HG03175 (cell line): ENCODE measurements at regions not wholly inside any gene's neighbourhood (a gene's known extent, or its start where the extent isn't known, plus 50 kb on each side); places are given as distances from the start of the nearest gene placed in this dataset.
A peak's percentile ranks its signal among the peaks of the same experiment; 100 is the strongest.

Source experiments
- ATAC-seq: cut with Tn5 transposase; IDR thresholded peaks from one replicate; pipeline ENCODE4 v1.9.1; 2021; ENCODE audit warnings: mild to moderate bottlenecking, moderate library complexity; ENCODE audit not compliant: unreplicated experiment

- no peak for ATAC-seq
These were observed 749.9 kb upstream of the HS6ST1 start for GRCh38 chr2:129068543-129068942.

- ATAC-seq, result no peak
These were observed 751.4 kb upstream of the HS6ST1 start for GRCh38 chr2:129069875-129070594.

GRCh38 chr2:129070663-129071062 lies 752.0 kb upstream of the HS6ST1 start:
- ATAC-seq, result no peak

GRCh38 chr2:129071531-129071930 lies 752.9 kb upstream of the HS6ST1 start:
- no peak for ATAC-seq

- no peak for ATAC-seq
These were observed 755.7 kb upstream of the HS6ST1 start for GRCh38 chr2:129074298-129074920.

- no peak for ATAC-seq
These were observed 759.9 kb upstream of the HS6ST1 start for GRCh38 chr2:129078548-129078947.

GRCh38 chr2:129080715-129081476 lies 762.2 kb upstream of the HS6ST1 start:
- no peak for ATAC-seq

GRCh38 chr2:129085386-129085785 lies 766.7 kb upstream of the HS6ST1 start:
- ATAC-seq, result no peak

- ATAC-seq, result no peak
These were observed 768.6 kb upstream of the HS6ST1 start for GRCh38 chr2:129087133-129087813.

- no peak for ATAC-seq
These were observed 773.0 kb upstream of the HS6ST1 start for GRCh38 chr2:129091620-129092019.

GRCh38 chr2:129092956-129093355 lies 774.3 kb upstream of the HS6ST1 start:
- ATAC-seq, result no peak

- no peak for ATAC-seq
These were observed 782.5 kb upstream of the HS6ST1 start for GRCh38 chr2:129101186-129101585.

- ATAC-seq, result no peak
These were observed 785.5 kb upstream of the HS6ST1 start for GRCh38 chr2:129103936-129104878.

GRCh38 chr2:129112181-129112580 lies 793.5 kb upstream of the HS6ST1 start:
- no peak for ATAC-seq

- no peak for ATAC-seq
These were observed 795.1 kb upstream of the HS6ST1 start for GRCh38 chr2:129113776-129114175.

- no peak for ATAC-seq
These were observed 798.8 kb upstream of the HS6ST1 start for GRCh38 chr2:129117434-129117833.

GRCh38 chr2:129118296-129118695 lies 799.6 kb upstream of the HS6ST1 start:
- ATAC-seq, result peak; percentile 84

GRCh38 chr2:129129087-129129486 lies 810.4 kb upstream of the HS6ST1 start:
- no peak for ATAC-seq

GRCh38 chr2:129133692-129134641 lies 815.3 kb upstream of the HS6ST1 start:
- no peak for ATAC-seq
